Right hindlimb (tissue), 1 donor: ENCODE measurements at regions not wholly inside any gene's neighbourhood (a gene's known extent, or its start where the extent isn't known, plus 50 kb on each side); places are given as distances from the start of the nearest gene placed in this dataset.
A peak's percentile ranks its signal among the peaks of the same experiment; 100 is the strongest.
"Not testable (repeated sequence)": the region's sequence is repeated elsewhere in the genome, so short reads cannot be mapped to it uniquely, and the experiment has no call there.

ENCODE experiments used
- DNase-seq: peaks from one replicate; pipeline ENCODE4 v3.0.0-alpha.2; 2018

- not testable (repeated sequence) for DNase-seq
Measured at GRCh38 chr3:195669310-195669709, 51.5 kb upstream of the MUC20 start.

- DNase-seq: not testable (repeated sequence)
Measured at GRCh38 chr3:195668131-195668766, 52.5 kb upstream of the MUC20 start.

- DNase-seq: not testable (repeated sequence)
Measured at GRCh38 chr3:195665311-195665710, 55.5 kb upstream of the MUC20 start.

GRCh38 chr3:195664131-195664530 lies 56.6 kb upstream of the MUC20 start:
- DNase-seq: not testable (repeated sequence)

GRCh38 chr3:195659136-195659533 lies 61.6 kb upstream of the MUC20 start:
- DNase-seq: not testable (repeated sequence)

GRCh38 chr3:195658381-195659135 lies 62.2 kb upstream of the MUC20 start:
- not testable (repeated sequence) for DNase-seq

- peak; percentile 79 for DNase-seq
Measured at GRCh38 chr3:195657475-195658372, 63.1 kb upstream of the MUC20 start.

GRCh38 chr3:195656091-195656490 lies 64.7 kb upstream of the MUC20 start:
- not testable (repeated sequence) for DNase-seq

GRCh38 chr3:195654746-195655145 lies 66.0 kb upstream of the MUC20 start:
- DNase-seq: not testable (repeated sequence)

- not testable (repeated sequence) for DNase-seq
Measured at GRCh38 chr3:195654138-195654537, 66.6 kb upstream of the MUC20 start.

GRCh38 chr3:195653641-195654040 lies 67.1 kb upstream of the MUC20 start:
- DNase-seq: not testable (repeated sequence)

GRCh38 chr3:195647912-195648702 lies 64.4 kb upstream of the APOD start:
- DNase-seq: not testable (repeated sequence)

GRCh38 chr3:195645872-195646271 lies 62.1 kb upstream of the APOD start:
- DNase-seq: not testable (repeated sequence)

- DNase-seq: not testable (repeated sequence)
Measured at GRCh38 chr3:195643245-195643644, 59.5 kb upstream of the APOD start.

- DNase-seq: not testable (repeated sequence)
Measured at GRCh38 chr3:195642311-195642710, 58.6 kb upstream of the APOD start.

- not testable (repeated sequence) for DNase-seq
Measured at GRCh38 chr3:195638456-195638855, 54.7 kb upstream of the APOD start.

GRCh38 chr3:195637473-195638233 lies 53.9 kb upstream of the APOD start:
- not testable (repeated sequence) for DNase-seq

- not testable (repeated sequence) for DNase-seq
Measured at GRCh38 chr3:195637011-195637410, 53.3 kb upstream of the APOD start.

- DNase-seq: not testable (repeated sequence)
Measured at GRCh38 chr3:195635898-195636685, 52.4 kb upstream of the APOD start.

GRCh38 chr3:195635262-195635873 lies 51.6 kb upstream of the APOD start:
- not testable (repeated sequence) for DNase-seq
